Cardiac muscle cell (in vitro differentiated cells and primary cell): ENCODE measurements at regions not wholly inside any gene's neighbourhood (a gene's known extent, or its start where the extent isn't known, plus 50 kb on each side); places are given as distances from the start of the nearest gene placed in this dataset.

Experiments
- DNase-seq, 2 donors: peaks; one replicate each; pipeline versions ENCODE4 v3.0.0 to v3.0.0-alpha.2; 2010 to 2017; ENCODE audit warnings: low read depth in 1 of 2, low spot score in 1 of 2
- H3K27ac ChIP-seq: fragments of 200-600 bp; sonication (generic); 2 replicates; pipeline ENCODE4 v1.5.1; 2016
- H3K27me3 ChIP-seq: fragments of 200-600 bp; sonication (generic); 2 replicates; pipeline ENCODE4 v1.6.0; 2016; ENCODE audit warnings: control low read depth
- H3K36me3 ChIP-seq: fragments of 200-600 bp; sonication (generic); 2 replicates; pipeline ENCODE4 v1.5.1; 2016; ENCODE audit warnings: control low read depth
- H3K4me1 ChIP-seq: fragments of 200-600 bp; sonication (generic); 2 replicates; pipeline ENCODE4 v1.8.1; 2017; ENCODE audit warnings: low read depth, mild to moderate bottlenecking, mixed run types
- H3K4me3 ChIP-seq: fragments of 200-600 bp; sonication (generic); 2 replicates; pipeline ENCODE4 v1.5.1; 2016; ENCODE audit warnings: mild to moderate bottlenecking
- H3K9me3 ChIP-seq: fragments of 200-600 bp; sonication (generic); 2 replicates; pipeline ENCODE4 v1.5.1; 2017; ENCODE audit warnings: low read depth, mild to moderate bottlenecking, control low read depth
- TF ChIP-seq, protein P1 (sequence below): IDR thresholded peaks from 2 replicates; pipeline ENCODE4 v1.5.1; 2012; ENCODE audit warnings: low read depth, mild to moderate bottlenecking, low read length

DNA sequence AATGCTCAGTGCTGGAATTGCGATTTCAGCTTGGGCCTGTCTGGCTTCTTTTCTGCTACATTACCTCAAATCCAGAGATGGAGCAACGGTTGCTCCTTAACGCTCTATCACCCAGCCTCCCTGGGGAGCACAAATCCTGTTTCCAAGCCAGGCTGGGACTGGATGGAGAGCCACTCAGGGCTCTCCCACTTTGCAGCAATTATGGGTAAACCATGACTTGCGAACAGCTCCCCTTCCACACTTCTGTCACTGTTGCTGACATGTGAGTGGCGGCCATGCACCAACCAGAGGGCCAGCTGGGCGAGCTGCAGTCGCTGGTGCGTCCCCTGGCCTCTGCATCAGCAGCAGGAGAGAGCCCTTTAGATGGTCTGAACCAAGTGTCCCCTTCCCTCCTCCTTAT, 65.1 kb upstream of the RAB4A start:
- Histone ChIP-seq H3K4me1 (peaks cover 18% of the 10 kb centered on the region), H3K27me3 (no peaks in the 10 kb centered on the region), H3K36me3 (no peaks in the 10 kb centered on the region), H3K27ac (no peak overlapping the region), H3K4me3 (no peak overlapping the region), H3K9me3 (no peaks in the 10 kb centered on the region)
- no peak for DNase-seq
- TF ChIP-seq, protein P1, sequence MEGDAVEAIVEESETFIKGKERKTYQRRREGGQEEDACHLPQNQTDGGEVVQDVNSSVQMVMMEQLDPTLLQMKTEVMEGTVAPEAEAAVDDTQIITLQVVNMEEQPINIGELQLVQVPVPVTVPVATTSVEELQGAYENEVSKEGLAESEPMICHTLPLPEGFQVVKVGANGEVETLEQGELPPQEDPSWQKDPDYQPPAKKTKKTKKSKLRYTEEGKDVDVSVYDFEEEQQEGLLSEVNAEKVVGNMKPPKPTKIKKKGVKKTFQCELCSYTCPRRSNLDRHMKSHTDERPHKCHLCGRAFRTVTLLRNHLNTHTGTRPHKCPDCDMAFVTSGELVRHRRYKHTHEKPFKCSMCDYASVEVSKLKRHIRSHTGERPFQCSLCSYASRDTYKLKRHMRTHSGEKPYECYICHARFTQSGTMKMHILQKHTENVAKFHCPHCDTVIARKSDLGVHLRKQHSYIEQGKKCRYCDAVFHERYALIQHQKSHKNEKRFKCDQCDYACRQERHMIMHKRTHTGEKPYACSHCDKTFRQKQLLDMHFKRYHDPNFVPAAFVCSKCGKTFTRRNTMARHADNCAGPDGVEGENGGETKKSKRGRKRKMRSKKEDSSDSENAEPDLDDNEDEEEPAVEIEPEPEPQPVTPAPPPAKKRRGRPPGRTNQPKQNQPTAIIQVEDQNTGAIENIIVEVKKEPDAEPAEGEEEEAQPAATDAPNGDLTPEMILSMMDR: no peak

GRCh38 chr1:229207916-229208315, 63.0 kb upstream of the RAB4A start:
- H3K9me3 ChIP-seq: no peaks in the 10 kb centered on the region
- H3K27ac ChIP-seq: no peak overlapping the region
- peaks cover 18% of the 10 kb centered on the region for H3K4me1 ChIP-seq
- no peak overlapping the region for H3K4me3 ChIP-seq
- no peak for DNase-seq
- H3K36me3 ChIP-seq: no peaks in the 10 kb centered on the region
- no peaks in the 10 kb centered on the region for H3K27me3 ChIP-seq
- TF ChIP-seq, protein P1: no peak

DNA sequence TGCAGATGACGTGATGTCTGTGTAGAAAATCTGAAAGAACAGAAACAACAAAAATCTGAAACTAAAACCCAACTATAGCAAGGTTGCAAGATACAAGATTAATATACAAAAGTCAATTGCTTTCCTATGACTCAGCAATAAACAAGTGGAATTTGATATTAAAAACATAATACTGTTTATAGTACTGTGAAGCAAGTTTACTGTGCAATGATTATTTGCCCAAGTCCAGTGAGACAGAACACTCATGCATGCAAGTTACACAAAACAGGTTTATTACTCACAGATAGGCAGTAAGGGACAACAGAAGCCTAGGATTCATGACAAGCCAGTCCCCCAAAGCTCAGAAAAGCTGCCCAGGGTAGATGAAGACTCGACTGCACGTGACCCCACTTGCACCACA, 62.4 kb upstream of the RAB4A start:
- TF ChIP-seq, protein P1: no peak
- H3K27ac ChIP-seq: no peak overlapping the region

GRCh38 chr1:229209386-229209785, 61.5 kb upstream of the RAB4A start:
- no peaks in the 10 kb centered on the region for H3K9me3 ChIP-seq
- no peak for DNase-seq
- H3K4me3 ChIP-seq: no peak overlapping the region
- TF ChIP-seq, protein P1: no peak
- H3K4me1 ChIP-seq: peaks cover 17% of the 10 kb centered on the region
- H3K27ac ChIP-seq: no peak overlapping the region
- no peaks in the 10 kb centered on the region for H3K36me3 ChIP-seq
- no peaks in the 10 kb centered on the region for H3K27me3 ChIP-seq

More for the DNA sequence above, 62.4 kb upstream of the RAB4A start:
- Histone ChIP-seq H3K9me3 (no peaks in the 10 kb centered on the region), H3K27me3 (no peaks in the 10 kb centered on the region), H3K4me3 (no peak overlapping the region), H3K36me3 (no peaks in the 10 kb centered on the region), H3K4me1 (peaks cover 18% of the 10 kb centered on the region)
- peak in 1 of 2 donors; percentile 40 for DNase-seq

GRCh38 chr1:229209816-229210215, 61.1 kb upstream of the RAB4A start:
- peak in 1 of 2 donors; percentile 99 for DNase-seq
- TF ChIP-seq, protein P1: no peak

DNA sequence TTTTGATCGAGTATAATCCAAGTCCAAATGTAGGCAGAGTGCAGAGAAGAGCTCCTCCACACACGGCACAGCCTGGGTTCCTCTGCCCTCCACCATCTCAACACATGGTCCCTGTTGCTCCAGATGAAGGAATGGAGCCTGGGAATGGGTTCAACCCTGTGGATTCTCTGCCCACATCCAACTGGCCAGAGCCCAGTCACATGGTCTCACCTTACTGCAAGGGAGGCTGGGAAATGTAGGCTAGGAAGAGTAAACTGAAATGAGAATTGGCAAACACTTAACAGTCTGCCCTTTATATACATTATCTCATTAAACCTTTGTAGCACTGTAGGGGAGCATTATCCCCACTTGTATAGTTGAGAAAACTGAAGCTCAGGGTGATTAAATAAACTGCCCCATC, 60.1 kb upstream of the RAB4A start:
- Histone ChIP-seq H3K4me1 (peaks cover 2% of the 10 kb centered on the region), H3K27me3 (no peaks in the 10 kb centered on the region), H3K9me3 (no peaks in the 10 kb centered on the region), H3K4me3 (no peak overlapping the region), H3K36me3 (no peaks in the 10 kb centered on the region), H3K27ac (no peak overlapping the region)
- TF ChIP-seq, protein P1: no peak
- peak in 1 of 2 donors; percentile 38 for DNase-seq

More at GRCh38 chr1:229209816-229210215, 61.1 kb upstream of the RAB4A start:
- H3K27ac ChIP-seq: no peak overlapping the region
- H3K36me3 ChIP-seq: no peaks in the 10 kb centered on the region
- H3K9me3 ChIP-seq: no peaks in the 10 kb centered on the region
- no peak overlapping the region for H3K4me3 ChIP-seq
- H3K27me3 ChIP-seq: no peaks in the 10 kb centered on the region
- peaks cover 13% of the 10 kb centered on the region for H3K4me1 ChIP-seq
